NCI-H748 (cell line): ENCODE measurements at regions not wholly inside any gene's neighbourhood (a gene's known extent, or its start where the extent isn't known, plus 50 kb on each side); places are given as distances from the start of the nearest gene placed in this dataset.
A peak's percentile ranks its signal among the peaks of the same experiment; 100 is the strongest.

Source experiments
- DNase-seq: peaks from one replicate; lab custom pipeline; 2025; ENCODE audit not compliant: unreplicated experiment; lab: John Stamatoyannopoulos, UW

- no peak for DNase-seq
Observed at GRCh38 chr4:149296503-149296902, 519.1 kb downstream of the IQCM start.

GRCh38 chr4:149296084-149296483 lies 519.6 kb downstream of the IQCM start:
- no peak for DNase-seq

GRCh38 chr4:149294601-149295000 lies 521.0 kb downstream of the IQCM start:
- no peak for DNase-seq

GRCh38 chr4:149293046-149293649 lies 522.5 kb downstream of the IQCM start:
- DNase-seq: no peak

- no peak for DNase-seq
Observed at GRCh38 chr4:149292425-149293007, 523.1 kb downstream of the IQCM start.

GRCh38 chr4:149291463-149291862 lies 524.2 kb downstream of the IQCM start:
- DNase-seq: no peak

- DNase-seq: no peak
Observed at GRCh38 chr4:149280806-149281205, 534.8 kb downstream of the IQCM start.

GRCh38 chr4:149279776-149280175 lies 535.9 kb downstream of the IQCM start:
- DNase-seq: no peak

GRCh38 chr4:149279331-149279730 lies 536.3 kb downstream of the IQCM start:
- no peak for DNase-seq

GRCh38 chr4:149277705-149278104 lies 537.9 kb downstream of the IQCM start:
- DNase-seq: no peak

- DNase-seq: no peak
Observed at GRCh38 chr4:149269835-149270234, 545.8 kb downstream of the IQCM start.

- DNase-seq: no peak
Observed at GRCh38 chr4:149266301-149266700, 549.3 kb downstream of the IQCM start.

- no peak for DNase-seq
Observed at GRCh38 chr4:149265645-149266044, 550.0 kb downstream of the IQCM start.

GRCh38 chr4:149264093-149264733 lies 551.4 kb downstream of the IQCM start:
- DNase-seq: peak; percentile 52

GRCh38 chr4:149248191-149248764 lies 567.4 kb downstream of the IQCM start:
- no peak for DNase-seq

- no peak for DNase-seq
Observed at GRCh38 chr4:149247164-149247563, 568.5 kb downstream of the IQCM start.

GRCh38 chr4:149245333-149245732 lies 570.3 kb downstream of the IQCM start:
- DNase-seq: no peak

GRCh38 chr4:149238097-149238496 lies 577.5 kb downstream of the IQCM start:
- no peak for DNase-seq

GRCh38 chr4:149234798-149235197 lies 580.8 kb downstream of the IQCM start:
- DNase-seq: no peak

GRCh38 chr4:149223659-149224058 lies 592.0 kb downstream of the IQCM start:
- DNase-seq: no peak

GRCh38 chr4:149218672-149219071 lies 597.0 kb downstream of the IQCM start:
- DNase-seq: no peak

GRCh38 chr4:149214301-149214700 lies 601.3 kb downstream of the IQCM start:
- no peak for DNase-seq
